A673 (cell line): ENCODE measurements at regions not wholly inside any gene's neighbourhood (a gene's known extent, or its start where the extent isn't known, plus 50 kb on each side); places are given as distances from the start of the nearest gene placed in this dataset.

Experiments used
- BruUV-seq: library from RNA; stranded (reverse); fragments of 400-500 nt; replicated peaks from 2 replicates; lab custom pipeline; 2021; lab: Mats Ljungman, UMichigan
- CTCF ChIA-PET: fragments of 300-600 bp; sonication (Branson Sonifier 250); formaldehyde crosslinking; loops from one replicate; lab custom pipeline; 2022; ENCODE audit warnings: antibody characterized with exemption; lab: Charles Lee
- POLR2A ChIA-PET: fragments of 300-600 bp; sonication (Branson Sonifier 250); formaldehyde crosslinking; loops from one replicate; lab custom pipeline; 2022; ENCODE audit warnings: antibody characterized with exemption; ENCODE audit not compliant: low non-redundant PET; lab: Charles Lee
- DNase-seq: peaks from one replicate; pipeline ENCODE4 v3.0.0-alpha.2; 2015; ENCODE audit warnings: low spot score
- H3K27ac ChIP-seq: fragments of 200-600 bp; sonication (generic); 2 replicates; pipeline ENCODE4 v1.5.1; 2016; ENCODE audit warnings: mixed run types, low read depth, mild to moderate bottlenecking, mixed read lengths, antibody characterized with exemption, low read length; ENCODE audit not compliant: poor library complexity, severe bottlenecking
- H3K27me3 ChIP-seq: fragments of 200-600 bp; sonication (generic); replicated peaks from 2 replicates; pipeline ENCODE4 v1.6.1; 2017; ENCODE audit warnings: mixed run types, low read depth, mild to moderate bottlenecking, mixed read lengths, antibody characterized with exemption, low read length; ENCODE audit not compliant: insufficient read depth, poor library complexity
- H3K36me3 ChIP-seq: fragments of 200-600 bp; sonication (generic); 2 replicates; pipeline ENCODE4 v1.6.1; 2016; ENCODE audit warnings: mixed run types, mild to moderate bottlenecking, mixed read lengths, antibody characterized with exemption, low read length; ENCODE audit not compliant: insufficient read depth, poor library complexity, severe bottlenecking
- H3K4me1 ChIP-seq: fragments of 200-600 bp; sonication (generic); 2 replicates; pipeline ENCODE4 v1.6.1; 2017; ENCODE audit warnings: mixed run types, mild to moderate bottlenecking, mixed read lengths, antibody characterized with exemption, low read length; ENCODE audit not compliant: insufficient read depth, poor library complexity, severe bottlenecking
- H3K4me3 ChIP-seq: fragments of 200-600 bp; sonication (generic); 2 replicates; pipeline ENCODE4 v1.5.1; 2016; ENCODE audit warnings: low read depth, mixed run types, mild to moderate bottlenecking, mixed read lengths, low read length; ENCODE audit not compliant: poor library complexity, severe bottlenecking
- H3K9me3 ChIP-seq: fragments of 200-600 bp; sonication (generic); 2 replicates; pipeline ENCODE4 v1.6.1; 2016; ENCODE audit warnings: mixed run types, low read depth, mild to moderate bottlenecking, mixed read lengths, antibody characterized with exemption, low read length; ENCODE audit not compliant: poor library complexity, severe bottlenecking
- CTCF ChIP-seq: fragments of 300-800, 200-600 bp; sonication (generic); conservative IDR thresholded peaks from 2 replicates; pipeline ENCODE4 v1.5.1; 2017; ENCODE audit warnings: low read depth, mild to moderate bottlenecking, antibody characterized with exemption, low read length, moderate library complexity, mixed read lengths
- EZH2 ChIP-seq: fragments of 200-600 bp; sonication (generic); IDR thresholded peaks from 2 replicates; pipeline ENCODE4 v1.6.1; 2017; ENCODE audit warnings: borderline replicate concordance, low read depth, mild to moderate bottlenecking, mixed read lengths, antibody characterized with exemption, low read length; ENCODE audit not compliant: poor library complexity, severe bottlenecking
- intact Hi-C: fragments of 100-400 bp; cut with micrococcal nuclease; formaldehyde crosslinking; loops from one replicate; pipeline ENCODE4 v1.10.0; 2022; ENCODE audit not compliant: unreplicated experiment

- ChIA-PET POLR2A (no interaction called here), CTCF (no interaction called here)
- Histone ChIP-seq H3K27ac (no peak overlapping the region), H3K4me1 (peaks cover 9% of the 10 kb centered on the region), H3K27me3 (no peaks in the 10 kb centered on the region), H3K36me3 (no peaks in the 10 kb centered on the region), H3K4me3 (no peak overlapping the region), H3K9me3 (no peaks in the 10 kb centered on the region)
- BruUV-seq, result no TSS peak
- no peak for DNase-seq
- intact Hi-C loops, result no loop called here
- TF ChIP-seq EZH2 (no peak), CTCF (no peak)
Observed at GRCh38 chr17:77793971-77794235, 164.6 kb upstream of the TNRC6C start.

GRCh38 chr17:77794846-77795245 is 163.7 kb upstream of the TNRC6C start:
- H3K9me3 ChIP-seq, result no peaks in the 10 kb centered on the region
- TF ChIP-seq EZH2, result no peak
- TF ChIP-seq CTCF, result no peak
- no peak overlapping the region for H3K27ac ChIP-seq
- H3K36me3 ChIP-seq, result no peaks in the 10 kb centered on the region
- H3K4me1 ChIP-seq, result peaks cover 9% of the 10 kb centered on the region
- no peak for DNase-seq
- intact Hi-C loops, result no loop called here
- no TSS peak for BruUV-seq
- POLR2A ChIA-PET, result no interaction called here
- no peak overlapping the region for H3K4me3 ChIP-seq
- CTCF ChIA-PET, result no interaction called here
- no peaks in the 10 kb centered on the region for H3K27me3 ChIP-seq

- H3K27ac ChIP-seq, result no peak overlapping the region
- ChIA-PET CTCF (no interaction called here), POLR2A (no interaction called here)
- no peak overlapping the region for H3K4me3 ChIP-seq
- H3K36me3 ChIP-seq, result no peaks in the 10 kb centered on the region
- no peaks in the 10 kb centered on the region for H3K27me3 ChIP-seq
- peaks cover 1% of the 10 kb centered on the region for H3K4me1 ChIP-seq
- TF ChIP-seq EZH2 (no peak), CTCF (no peak)
- BruUV-seq, result no TSS peak
- no peaks in the 10 kb centered on the region for H3K9me3 ChIP-seq
- intact Hi-C loops, result no loop called here
- no peak for DNase-seq
Observed at GRCh38 chr17:77795685-77796084, 162.8 kb upstream of the TNRC6C start.
